NCI-H1048 (cell line): ENCODE measurements at regions not wholly inside any gene's neighbourhood (a gene's known extent, or its start where the extent isn't known, plus 50 kb on each side); places are given as distances from the start of the nearest gene placed in this dataset.

Experiments used
- DNase-seq: peaks from one replicate; lab custom pipeline; 2025; lab: John Stamatoyannopoulos, UW

DNA sequence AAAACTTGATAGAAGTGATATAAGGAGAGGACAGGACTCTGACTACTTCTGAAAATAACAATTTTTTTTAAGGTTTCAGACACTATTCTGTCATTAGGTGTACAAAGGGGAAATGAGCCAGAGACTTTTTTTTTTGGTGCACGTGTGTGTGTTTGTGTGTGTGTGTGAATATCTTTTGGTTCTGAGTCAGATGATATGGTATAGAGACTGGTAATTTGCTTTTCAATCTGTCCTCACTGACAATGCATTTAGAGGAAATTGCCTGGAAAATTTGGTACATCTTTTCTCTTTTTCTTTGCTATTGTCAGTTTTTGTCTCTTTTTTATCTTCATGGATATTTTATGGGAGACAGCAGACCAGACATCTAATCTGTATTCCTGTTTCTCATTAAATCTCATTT, 59.3 kb downstream of the DDIT4L start:
- no peak for DNase-seq

DNA sequence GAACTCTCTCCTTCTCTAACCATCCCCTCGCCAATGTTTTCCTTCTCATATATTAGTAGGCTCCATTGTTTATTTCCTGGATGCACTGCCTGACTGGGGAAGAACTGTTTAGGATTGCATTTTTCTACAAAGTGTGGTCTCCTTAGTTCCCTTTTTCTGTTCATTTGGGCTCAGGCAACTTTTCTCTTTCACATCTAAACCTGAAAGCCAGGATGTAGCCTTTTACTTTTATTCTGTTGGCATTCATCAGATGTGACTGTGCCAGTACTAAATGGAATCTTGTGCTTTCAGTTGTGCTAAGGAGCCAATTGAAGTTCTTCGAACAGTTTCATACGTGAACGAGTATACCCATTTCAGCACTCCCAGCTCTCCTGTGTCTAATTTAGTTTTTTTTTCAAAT, 59.8 kb downstream of the DDIT4L start:
- no peak for DNase-seq

DNA sequence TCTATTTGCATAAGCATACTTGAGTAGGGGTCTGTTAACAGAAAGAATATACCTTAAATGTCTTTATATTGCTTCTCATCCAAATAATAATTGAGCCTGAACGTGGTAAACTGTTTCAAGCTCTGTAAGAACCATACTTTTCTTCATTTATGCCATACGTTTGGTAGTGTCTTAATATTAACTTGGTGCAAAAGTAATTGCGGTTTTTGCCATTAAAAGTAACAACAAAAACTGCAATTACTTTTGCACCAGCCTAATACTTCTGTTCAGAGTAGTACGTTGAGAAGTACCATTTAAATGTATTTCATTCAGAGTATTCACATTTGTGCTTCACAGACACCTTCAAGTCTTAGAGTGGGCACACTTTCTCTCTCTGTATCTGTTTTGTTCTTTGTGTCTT, 60.5 kb downstream of the DDIT4L start:
- DNase-seq = no peak

GRCh38 chr4:100128338-100128737, 61.9 kb downstream of the DDIT4L start:
- no peak for DNase-seq

- DNase-seq = no peak
Observed at GRCh38 chr4:100124715-100125114, 65.6 kb downstream of the DDIT4L start.

GRCh38 chr4:100118181-100118580, 72.1 kb downstream of the DDIT4L start:
- no peak for DNase-seq

GRCh38 chr4:100117750-100118149, 72.5 kb downstream of the DDIT4L start:
- no peak for DNase-seq

DNA sequence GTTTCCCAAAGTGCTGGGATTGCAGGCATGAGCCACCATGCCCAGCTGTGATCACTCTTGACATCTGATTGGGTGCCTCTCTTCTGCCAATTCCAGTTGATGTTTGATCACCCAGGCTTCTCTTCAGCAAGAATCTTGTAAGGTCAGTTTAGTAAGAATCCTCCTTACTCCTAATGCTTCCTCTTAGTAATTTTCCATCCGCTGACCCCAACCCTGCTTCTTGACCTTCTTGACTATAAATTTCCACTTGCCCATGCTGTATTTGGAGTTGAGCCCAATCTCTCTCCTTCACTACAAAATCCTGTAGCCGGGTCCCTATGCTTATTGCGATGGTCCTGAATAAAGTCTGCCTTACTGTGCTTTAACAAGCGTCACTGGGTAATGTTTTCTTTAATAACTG, 75.4 kb downstream of the DDIT4L start:
- DNase-seq = no peak

- DNase-seq = no peak
Observed at GRCh38 chr4:100113732-100114131, 76.5 kb downstream of the DDIT4L start.

- DNase-seq = no peak
Observed at GRCh38 chr4:100113096-100113495, 77.2 kb downstream of the DDIT4L start.

- DNase-seq = no peak
Observed at GRCh38 chr4:100109921-100110320, 80.3 kb downstream of the DDIT4L start.

DNA sequence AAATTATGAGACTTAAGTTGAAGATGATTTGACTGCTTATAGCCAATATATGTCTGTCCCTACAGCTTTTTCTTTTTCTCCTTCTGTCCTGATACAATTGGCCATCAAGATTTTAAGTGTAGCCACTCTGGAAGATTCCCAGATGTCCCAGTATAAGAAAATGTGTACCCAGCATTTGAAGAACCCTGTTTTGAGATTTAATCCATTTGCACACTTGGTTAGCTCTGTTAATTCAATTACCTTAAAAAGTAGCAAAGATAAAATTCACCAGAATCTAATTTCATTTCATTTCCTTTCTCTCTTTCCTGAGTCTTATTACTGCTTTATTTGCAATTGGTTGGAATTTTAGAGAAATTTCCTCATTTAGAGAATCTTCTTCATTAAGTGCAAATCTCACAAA, 81.4 kb downstream of the DDIT4L start:
- DNase-seq = no peak

- no peak for DNase-seq
Observed at GRCh38 chr4:100106982-100107381, 83.3 kb downstream of the DDIT4L start.

- no peak for DNase-seq
Observed at GRCh38 chr4:100103671-100104070, 86.6 kb downstream of the DDIT4L start.

GRCh38 chr4:100100985-100101384, 89.3 kb downstream of the DDIT4L start:
- no peak for DNase-seq

DNA sequence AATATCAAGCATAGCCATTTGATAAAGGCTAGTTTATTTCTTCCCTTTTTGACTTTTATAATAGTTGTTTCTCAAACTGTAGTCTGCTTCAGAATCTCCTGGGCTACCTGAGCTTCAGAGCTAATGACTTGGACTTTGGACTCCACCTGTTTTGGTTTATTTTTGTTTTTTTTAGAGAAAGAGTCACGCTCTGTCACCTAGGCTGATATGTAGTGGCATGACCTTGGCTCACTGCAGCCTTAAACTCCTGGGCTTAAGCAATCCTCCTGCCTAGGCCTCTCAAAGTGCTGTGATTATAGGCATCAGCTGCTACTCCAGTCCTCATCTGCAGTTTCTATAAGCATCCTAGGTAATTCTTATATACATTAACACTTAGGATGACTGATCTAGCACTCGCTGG, 90.5 kb downstream of the DDIT4L start:
- no peak for DNase-seq

DNA sequence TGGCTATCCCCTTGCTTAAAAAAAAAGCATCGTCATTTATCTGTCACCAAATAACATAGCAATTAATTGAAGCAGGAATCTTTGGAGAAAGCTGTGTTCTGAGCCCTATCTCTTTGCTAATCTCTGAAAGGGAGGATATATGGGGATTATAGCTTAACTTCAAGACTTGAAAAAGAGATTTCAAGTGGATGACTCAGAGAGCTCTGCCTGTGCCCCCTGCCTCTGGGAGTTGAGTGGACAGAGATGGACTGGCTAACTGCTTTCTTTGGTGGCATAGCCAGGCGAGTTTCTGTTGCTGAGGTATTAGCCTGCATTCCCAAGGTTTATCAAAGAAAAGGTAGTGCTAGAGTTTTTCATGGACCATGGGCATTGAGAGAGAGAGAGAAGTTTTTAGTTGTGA, 91.6 kb downstream of the DDIT4L start:
- no peak for DNase-seq

DNA sequence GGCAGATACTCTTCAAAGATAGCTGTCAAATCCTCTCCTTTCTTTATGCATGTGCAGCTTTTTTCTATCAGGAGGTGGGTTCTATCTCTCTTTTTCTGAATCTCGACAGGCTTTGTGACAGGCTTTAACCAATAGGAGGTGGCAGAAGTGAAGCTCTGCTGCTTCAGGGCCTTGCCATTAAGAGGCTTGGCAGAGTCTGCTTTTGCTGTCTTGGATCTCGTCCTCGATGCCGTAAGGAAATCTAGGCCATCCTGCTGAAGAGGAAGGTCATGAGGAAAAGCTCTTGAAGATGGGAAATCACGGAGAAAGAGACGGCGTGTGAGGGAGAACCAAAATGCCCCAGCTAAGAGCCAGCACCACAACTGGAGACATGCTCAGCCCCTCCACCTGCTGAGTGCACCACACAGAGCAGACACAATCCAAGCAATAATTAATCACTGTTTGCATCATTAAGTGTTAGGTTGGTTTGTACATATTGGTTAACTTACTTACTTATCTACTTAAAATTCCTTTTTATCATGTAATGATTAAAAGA, 92.2 kb downstream of the DDIT4L start:
- no peak for DNase-seq

- DNase-seq = peak; percentile 12
Observed at GRCh38 chr4:100095729-100096595, 94.3 kb downstream of the DDIT4L start.

DNA sequence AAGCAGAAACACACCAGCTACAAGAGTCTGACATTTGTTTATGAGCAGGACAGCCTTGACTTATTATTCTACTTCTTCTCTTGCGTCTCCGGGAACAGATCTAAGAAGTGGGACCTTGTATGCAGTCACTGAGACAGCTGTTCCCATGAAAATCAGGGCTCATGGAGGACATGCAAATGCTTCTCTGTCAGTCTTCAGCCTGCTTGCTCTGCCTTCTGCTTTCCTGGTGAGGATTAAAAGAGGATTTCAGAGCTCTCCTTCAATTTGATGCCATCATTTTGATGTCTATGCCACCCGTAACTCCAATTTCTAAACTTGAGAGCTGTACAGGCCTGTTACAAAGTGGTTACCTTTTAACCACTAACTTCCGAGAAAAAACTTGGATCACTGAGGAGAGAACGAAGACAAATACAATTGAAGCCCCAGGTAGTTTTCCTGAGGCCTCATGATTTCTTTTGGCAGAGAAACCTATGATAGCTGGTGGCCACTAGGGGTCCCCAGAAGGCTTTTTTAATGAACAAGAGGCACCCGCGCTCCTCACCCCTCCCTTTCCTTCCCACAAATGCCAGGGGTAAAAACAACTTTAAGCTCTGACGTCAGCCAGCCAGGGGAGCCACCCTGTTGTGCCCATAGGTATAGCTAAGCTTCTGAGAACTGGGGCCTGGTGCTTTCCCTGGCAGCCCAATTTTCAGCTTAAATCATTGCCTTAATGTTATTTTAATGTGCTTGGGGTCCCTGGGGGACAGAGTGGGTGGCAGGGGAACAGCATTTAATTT, 97.0 kb downstream of the DDIT4L start:
- DNase-seq = peak; percentile 88

- no peak for DNase-seq
Observed at GRCh38 chr4:100087743-100088142, 102.5 kb downstream of the DDIT4L start.

DNA sequence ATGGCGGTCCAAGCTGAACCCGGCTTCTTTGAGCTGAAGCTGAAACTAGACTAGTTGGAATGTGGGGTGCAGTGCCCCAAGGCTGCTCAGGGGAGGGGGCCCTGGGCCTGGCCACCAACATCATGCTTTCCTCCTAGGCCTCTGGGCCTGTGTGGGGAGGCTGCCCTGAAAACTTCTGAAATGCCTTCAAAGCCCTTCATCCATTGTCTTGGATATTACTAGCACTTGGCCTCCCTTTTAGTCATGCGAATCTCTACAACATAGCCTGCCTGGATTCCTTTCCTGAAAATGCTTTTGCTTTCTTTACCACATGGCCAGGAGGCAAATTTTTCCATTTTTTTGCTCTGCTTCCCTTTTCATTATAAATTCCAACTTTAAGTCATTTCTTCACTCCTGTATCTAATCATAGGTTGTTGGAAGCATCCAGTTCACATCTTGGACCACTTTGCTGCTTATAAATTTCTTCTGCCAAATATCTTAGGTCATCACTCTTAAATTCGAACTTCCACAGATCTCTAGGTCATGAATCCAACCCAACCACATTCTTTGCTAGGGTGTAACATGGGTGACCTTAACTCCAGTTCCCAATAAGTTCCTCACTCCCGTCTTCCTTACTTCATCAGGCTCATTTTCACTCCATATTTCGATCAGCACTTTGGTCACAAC, 103.4 kb downstream of the DDIT4L start:
- no peak for DNase-seq

- DNase-seq = no peak
Observed at GRCh38 chr4:100084892-100085291, 105.4 kb downstream of the DDIT4L start.
